ENCODE measurements at regions not wholly inside any gene's neighbourhood (a gene's known extent, or its start where the extent isn't known, plus 50 kb on each side); places are given as distances from the start of the nearest gene placed in this dataset.
"Not testable (repeated sequence)": the region's sequence is repeated elsewhere in the genome, so short reads cannot be mapped to it uniquely, and the experiment has no call there.

DNA sequence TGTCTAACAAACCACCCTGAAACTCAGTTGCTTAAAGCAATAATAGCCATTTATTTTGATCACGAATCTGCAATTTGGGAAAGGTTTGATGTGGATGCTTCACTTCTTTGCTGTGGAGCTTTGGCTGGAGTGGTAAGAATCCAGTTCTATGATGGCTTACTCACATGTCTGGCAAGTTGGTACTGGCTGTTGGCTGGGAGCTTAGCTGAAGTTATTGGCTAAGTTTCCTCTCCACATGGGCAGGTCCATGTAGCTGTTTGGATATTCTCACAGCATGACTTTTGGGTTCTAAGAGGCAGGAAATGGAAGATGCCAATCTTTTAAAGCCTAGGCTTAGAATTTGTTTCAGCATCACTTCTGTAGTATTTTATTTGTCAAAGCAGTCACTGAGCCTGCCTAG is 277.6 kb upstream of the NRP1 start:
- DNase-seq (ENCODE audit: low read depth): no peak

DNA sequence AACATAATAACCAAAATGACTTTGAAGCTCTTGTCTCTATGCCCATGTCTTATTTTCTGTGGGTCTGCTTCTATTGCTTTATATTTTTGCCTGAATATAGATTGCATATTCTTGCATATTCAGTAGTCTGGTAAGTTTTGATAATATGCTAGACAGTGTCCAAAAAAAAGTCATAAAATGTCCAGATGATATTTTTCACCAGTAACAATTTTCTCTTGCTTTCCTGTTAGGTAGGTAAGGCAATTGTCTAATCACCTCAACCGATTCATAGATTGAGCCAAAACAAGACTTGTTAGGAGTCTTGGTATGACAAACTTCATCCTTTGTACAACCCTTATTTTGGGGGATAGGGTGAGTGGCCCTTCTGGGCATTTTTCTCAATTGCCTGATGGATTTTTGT is 277.0 kb upstream of the NRP1 start:
- DNase-seq (ENCODE audit: low read depth): no peak

DNA sequence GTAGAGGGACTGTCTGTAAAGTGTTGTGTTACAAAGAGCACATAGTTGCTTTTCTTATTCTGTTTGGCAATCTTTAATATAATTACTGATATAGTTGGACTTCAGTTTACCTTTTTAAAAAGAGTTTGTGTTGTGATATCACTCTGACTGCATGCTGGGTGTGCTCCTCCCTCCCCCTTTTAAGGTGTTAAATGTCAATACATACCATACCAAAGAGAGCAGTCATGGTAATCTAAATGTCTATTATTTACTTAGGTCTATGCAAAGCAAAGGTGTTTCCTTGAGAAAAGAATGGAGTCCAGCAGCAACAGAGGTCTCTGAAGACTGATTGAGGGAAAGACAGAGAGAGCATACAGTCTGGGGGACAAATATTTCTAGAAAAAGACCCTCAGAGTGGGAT is 275.1 kb upstream of the NRP1 start:
- no peak for DNase-seq (ENCODE audit: low read depth)

DNA sequence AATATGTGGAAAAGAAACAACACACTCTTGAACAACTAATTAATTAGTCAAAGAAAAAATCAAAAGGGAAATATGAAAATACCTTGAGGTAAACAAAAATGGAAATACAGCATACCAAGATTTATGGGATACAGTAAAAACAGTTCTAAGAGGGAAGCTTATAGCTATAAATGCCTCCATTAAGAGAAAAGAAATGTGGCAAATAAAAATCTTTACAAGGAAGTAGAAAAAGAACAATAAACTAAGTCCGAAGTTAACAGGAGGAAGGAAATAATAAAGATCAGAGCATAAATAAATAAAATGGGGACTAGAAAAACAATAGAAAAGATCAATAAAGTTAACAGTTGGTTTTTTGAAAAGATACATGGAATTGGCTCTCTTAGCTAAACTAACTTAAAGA is 267.8 kb upstream of the NRP1 start:
- no peak for DNase-seq (ENCODE audit: low read depth)

DNA sequence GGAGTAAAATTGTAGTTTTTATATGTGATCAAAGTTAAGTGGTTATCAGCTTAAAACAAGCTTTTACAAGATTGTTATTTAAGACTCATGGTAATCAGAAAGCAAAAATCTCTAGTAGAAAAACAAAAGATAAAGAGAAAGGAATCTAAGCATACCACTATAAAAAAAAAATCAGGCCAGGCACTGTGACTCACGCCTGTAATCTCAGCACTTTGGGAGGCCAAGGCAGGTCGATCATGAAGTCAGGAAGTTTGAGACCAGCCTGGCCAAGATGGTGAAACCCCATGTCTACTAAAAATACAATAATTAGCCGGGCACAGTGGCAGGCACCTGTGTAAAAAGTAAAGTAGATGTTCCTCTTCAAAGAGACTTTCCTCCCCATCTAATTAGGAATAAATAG is 265.9 kb upstream of the NRP1 start:
- no peak for DNase-seq (ENCODE audit: low read depth)

DNA sequence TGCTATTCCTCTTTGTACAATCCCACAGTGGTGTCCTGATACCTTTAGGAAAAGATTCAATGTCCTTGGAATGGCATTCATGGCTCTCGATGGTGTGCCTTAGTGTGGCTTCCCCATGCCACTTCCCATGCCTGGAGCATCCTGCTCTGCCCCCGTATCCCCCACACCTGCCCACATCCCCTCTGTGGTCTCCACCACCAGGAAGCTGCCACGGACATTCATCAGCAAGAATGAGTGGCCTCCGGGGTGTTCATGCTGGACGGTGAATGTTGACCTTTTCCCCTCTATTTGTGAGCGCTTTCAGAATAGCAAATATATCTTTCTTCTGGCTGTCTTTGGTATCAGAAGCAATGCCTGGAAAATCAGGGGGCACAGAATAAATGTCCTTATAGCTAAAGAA is 262.0 kb upstream of the NRP1 start:
- DNase-seq (ENCODE audit: low read depth): no peak

DNA sequence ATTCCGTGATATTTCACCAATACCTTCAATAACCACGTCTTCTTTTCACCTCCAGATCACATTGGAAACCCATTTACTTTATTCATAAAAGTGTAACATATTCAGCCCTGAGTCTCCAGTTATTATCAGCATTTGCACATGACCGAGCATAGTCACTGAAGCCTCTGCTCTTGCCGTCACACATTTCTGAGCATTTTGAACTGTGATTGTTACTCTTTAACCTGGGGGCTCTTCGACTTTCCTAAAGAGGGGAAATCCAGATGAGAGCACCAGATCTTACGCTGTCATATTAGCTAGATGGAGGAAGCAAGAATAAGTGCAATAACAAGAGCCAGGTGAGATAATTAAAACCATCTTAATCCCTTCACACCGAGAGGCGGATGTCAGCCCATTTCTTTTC is 260.0 kb upstream of the NRP1 start:
- DNase-seq (ENCODE audit: low read depth): no peak

DNA sequence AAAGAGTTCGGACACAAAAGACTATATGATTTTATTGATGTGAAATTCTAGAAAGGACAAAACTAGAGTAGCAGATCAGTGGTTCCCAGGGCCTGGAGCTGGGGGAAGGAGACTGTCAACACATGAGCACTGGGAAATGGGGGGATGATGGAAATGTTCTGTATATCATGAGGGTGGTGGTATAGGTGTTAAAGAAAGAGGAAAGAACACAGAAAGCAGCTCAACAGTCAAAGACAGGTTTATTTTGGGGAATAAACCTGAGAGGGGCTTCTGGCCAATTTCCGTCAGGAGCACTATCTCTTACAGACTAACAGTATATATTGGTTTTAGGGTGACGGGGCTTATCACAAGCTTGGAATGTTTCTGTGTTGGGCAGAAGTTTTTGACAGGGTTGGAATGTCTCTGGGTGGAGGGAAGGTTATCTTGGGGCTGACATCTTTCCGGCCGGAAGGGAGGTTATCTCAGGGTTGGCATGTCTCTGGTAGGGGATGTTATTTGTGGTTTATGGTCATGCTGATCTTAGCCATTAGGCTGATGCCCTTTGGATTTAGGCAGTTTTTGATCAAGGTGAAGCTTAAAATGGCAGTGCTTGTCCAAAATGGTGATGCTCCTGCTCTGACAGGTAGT is 254.6 kb upstream of the NRP1 start:
- DNase-seq (ENCODE audit: low read depth): no peak

DNA sequence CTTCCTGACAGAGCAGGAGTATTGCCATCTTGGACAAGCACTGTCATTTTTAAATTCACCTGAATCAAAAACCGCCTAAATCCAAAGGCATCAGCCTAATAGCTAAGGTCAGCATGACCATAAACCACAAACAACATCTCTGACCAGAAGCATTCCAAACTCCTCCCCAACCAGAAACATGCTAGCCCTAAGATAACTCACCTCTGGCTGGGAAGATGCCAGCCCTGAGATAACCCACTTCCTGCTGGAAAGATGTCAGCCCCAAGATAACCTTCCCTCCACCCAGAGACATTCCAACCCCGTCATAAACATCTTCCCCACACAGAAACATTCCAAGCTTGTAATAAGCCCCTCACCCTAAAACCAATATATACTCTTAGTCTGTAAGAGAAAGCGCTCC is 250.1 kb upstream of the NRP1 start:
- not testable (repeated sequence) for DNase-seq (ENCODE audit: low read depth)

DNA sequence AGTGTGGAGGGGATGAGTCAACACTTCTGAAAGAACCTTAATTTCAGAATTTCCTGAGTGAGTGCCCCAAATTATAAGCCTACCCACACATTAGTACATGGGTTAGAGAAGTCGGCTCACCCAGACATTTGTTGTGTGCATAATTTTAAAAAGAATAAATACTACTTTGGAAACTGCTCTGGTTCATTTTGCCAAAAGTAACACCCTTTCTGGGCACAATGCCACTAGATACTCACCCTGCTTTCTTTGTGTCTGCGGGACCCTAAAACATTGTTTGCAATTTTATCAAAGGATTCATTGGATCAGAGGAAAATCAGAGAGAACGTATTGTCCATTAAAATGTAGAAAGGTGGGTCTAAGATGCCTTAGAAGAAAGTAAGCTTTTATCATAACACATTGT is 245.5 kb upstream of the NRP1 start:
- DNase-seq (ENCODE audit: low read depth): no peak

DNA sequence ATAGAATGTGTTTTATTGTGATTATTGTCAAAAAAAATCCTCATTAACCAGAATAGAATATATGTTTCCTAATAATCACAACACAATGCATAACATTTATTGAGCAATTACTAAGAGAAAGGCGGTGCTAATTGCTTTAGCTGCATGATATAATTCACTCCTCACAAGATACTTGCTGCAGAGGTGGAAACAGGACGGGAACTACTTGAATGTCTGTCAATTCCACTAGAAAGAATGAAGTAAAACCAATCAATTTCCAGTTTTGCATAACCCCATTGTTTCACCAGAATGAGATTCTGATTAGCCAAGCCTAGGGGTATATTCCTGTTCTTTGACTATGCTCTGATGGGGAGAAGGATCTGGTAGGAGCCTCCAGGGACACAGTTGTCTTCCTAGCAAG is 239.1 kb upstream of the NRP1 start:
- no peak for DNase-seq (ENCODE audit: low read depth)

DNA sequence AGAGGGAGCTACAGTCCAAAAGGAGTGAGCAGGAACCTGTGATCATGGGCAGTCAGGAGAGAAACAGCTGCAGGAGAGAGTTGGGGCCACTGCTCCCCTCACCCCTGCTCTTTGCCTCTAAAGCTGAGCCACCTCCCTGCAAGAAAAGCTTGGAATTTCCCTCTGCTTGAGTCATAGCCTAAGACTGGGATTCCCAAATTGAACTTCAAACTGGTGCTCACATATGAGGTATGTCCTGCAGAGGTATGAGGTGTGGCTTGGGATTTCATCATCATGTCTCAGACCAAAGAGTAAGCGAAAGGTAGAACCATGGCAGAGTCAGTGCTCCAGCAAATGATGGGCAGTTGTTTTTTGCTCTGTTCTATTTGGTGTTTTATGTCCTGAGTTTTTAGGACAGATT is 237.1 kb upstream of the NRP1 start:
- DNase-seq (ENCODE audit: low read depth): no peak

DNA sequence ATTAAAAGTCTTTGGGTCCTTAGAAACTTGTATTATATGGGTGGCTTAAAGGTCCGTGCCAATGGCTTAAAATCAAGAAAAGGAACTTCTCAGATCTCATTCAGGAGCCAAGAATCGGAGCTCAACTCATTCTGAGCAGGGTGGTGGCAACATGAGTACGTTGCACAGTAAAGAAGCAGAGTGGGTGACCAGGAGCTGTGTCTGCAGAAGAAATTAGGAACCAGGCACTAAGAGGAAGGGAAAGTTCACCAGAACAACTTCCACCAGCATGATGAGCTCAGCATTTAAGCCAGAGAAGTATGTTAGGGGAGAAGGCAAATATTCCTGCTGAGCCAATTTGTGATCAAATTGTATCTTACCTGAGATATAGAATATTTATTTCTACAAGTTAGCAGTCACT is 236.0 kb upstream of the NRP1 start:
- DNase-seq (ENCODE audit: low read depth): no peak

DNA sequence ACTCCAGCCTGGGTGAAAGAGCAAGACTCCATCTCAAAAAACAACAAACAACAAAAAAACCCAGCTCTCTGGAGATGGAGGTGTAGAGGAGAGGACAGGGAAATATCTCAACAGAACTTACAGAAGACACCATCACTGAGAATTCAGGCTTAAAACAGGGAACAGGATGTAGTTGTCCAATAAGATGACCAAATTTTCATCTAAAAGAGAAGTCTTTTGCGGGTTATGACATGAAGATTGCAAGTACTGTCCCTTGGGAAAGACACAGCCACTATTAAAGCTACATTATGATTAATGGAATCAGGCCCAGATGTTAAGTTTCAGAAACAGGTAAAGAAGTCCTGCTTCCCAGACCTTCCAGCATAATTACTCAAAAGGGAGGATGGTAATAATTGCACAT is 235.2 kb upstream of the NRP1 start:
- DNase-seq (ENCODE audit: low read depth): no peak

DNA sequence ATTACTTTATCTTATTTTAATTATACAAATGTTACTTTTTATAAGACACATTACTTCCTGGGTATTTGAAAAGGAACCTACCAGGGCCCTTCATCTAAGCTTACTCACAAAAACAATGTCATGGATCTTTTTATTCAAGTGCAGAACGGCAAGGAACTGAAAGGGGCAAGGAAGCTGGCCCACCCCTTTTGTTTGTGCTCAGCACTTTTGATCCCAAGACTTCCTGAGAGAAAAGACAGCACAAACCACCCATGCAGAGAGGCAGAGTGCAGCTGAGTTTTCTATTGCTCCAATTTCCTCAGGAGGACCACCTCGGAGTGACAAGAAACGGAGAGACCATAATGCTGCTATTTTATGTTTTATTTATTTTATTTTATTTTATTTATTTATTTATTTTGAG is 232.0 kb upstream of the NRP1 start:
- no peak for DNase-seq (ENCODE audit: low read depth)

DNA sequence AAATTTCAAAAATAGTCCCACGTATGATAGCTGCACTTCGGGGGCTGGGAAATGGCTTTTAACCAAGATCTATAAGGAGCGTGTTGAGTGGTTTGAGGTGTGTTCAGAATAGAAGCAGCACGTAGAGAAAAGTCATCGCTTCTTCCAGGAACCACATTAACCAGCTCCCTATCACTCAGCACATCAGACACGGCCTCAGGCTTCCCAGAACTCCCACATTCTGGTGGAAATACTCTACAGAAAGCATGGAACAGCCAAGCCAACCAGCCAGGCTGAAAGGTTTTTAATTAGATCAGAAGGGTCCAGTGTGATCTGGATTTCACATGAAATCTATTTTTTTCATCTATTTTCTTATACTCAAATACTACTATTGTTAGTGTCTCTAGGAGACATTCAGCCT is 231.5 kb upstream of the NRP1 start:
- no peak for DNase-seq (ENCODE audit: low read depth)

DNA sequence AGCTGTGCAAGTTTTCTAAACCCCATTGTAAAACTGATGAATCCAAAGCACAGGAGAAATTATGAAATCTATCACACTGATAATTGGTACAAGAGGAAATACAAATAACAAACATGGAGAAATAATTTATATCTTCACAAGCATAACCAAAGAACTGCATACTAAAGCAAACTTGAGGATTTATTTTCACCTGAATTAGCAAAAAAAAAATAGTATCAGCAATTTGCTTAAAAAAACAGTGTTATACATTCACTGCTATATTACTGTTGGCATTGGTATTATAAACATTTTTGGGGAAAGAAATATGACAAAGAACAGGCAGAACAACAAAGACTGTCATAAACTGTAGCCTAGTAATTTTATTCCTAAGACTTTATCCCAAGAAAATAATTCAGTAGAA is 230.8 kb upstream of the NRP1 start:
- no peak for DNase-seq (ENCODE audit: low read depth)

DNA sequence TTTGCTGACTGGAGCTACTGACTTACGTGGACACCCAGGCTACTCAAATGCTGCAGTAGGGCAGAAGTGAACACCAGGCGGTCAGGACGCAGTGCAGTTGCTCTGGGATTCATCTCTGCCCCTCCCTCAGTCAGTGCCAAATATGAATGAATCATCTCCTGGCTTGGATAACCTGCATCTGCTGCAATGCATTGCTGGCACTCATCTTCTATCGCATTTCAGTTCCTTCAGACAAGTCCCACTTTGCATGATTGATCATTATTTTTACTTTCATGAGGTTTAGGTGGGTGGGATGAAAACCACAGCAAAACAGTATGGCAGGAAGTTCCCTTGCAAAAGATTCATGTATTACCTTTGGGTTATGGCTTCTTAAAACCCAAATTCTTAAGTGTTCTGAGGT is 224.6 kb upstream of the NRP1 start:
- DNase-seq (ENCODE audit: low read depth): no peak

DNA sequence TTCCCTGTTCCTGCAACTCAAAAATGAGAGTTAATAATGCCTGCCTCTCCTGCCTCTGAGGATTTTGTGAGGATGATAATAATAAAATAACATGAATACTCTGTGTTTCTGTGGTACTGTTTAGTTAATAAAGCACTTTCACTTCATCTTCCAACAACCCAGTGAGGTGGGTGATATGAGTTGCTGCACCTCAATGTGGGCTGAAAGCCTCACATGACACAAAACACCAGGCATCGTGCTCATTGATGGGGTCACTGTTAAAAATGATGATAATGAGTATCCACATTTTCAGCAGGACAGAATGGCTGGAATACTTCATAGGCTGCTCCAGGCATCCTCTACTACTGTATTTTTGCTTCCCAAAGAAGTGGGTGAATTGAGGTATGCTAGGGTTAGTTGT is 222.8 kb upstream of the NRP1 start:
- DNase-seq (ENCODE audit: low read depth): no peak

DNA sequence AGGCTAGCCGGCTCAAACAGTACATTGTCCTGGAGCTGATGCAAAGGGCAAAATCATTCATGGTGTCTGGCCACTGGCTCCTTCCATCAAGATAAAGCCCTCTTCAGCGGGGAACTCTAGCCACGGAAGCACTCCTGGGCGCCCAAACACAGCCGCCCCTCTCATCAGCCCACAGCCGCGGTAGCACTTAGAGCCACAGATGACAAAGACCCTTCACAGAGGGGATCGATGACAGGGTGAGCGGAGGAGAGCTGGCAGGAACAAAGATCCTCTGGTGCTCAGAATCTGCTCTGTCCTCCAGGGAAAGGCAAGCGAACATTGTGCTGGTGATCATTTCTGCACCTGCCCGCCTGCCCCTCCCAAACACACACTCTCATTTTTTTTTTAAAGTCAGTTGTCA is 222.2 kb upstream of the NRP1 start:
- no peak for DNase-seq (ENCODE audit: low read depth)

DNA sequence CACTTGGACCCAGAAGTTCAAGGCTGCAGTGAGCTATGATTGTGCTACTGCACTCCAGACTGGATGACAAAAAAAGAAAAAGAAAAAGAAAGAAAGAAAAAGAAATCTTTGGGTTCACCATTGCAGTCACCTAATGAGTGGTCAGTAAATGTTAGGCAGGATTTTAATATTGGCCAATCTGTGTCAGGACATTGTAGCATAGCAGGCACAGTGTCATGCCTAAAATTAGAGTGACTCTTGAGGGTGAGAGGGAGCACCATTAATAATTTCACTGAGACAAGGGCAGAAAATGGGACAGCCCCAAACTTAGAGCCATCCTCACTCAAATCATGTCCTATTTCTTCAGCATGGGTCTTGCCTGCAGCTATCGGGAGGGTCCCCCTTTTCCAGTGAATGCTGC is 221.6 kb upstream of the NRP1 start:
- no peak for DNase-seq (ENCODE audit: low read depth)

DNA sequence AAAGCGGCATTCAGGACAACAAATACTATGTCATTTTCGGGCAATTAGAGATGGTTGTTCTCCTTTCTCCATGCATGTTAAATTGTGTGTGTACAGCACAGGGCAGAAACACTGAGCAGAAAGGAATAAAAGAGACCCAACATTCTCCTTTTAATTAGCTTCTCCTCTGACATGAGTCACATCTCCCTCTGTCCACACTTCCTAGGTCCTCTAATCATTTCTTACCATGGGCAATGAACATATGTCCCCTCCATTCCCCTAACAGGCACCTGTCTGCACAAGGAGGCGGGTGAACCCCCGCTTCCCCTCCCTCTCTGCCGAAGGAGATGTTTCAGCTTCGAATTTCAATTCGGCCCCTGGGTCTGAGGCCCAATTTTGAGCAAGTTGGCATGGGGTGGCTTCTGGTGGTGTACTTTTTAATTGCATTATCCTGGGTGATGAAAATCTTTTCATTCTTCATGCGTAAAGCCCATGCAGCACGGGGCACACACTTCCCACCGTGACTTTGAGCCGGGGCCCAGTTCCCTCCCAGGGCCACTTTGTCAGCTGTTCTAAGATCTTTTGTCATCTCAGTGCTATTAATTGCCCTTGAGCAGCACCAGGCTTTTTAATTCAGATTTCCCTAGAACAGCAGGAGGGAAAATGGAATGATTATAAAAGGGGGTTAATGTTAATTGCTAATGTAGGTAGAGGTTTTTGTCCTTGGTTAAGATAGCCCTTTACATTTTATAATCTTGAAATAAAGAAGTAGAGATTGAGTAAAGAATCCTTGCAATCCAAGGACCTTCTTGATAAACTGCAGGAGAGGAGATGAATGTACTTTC is 219.5 kb upstream of the NRP1 start:
- DNase-seq (ENCODE audit: low read depth): no peak

DNA sequence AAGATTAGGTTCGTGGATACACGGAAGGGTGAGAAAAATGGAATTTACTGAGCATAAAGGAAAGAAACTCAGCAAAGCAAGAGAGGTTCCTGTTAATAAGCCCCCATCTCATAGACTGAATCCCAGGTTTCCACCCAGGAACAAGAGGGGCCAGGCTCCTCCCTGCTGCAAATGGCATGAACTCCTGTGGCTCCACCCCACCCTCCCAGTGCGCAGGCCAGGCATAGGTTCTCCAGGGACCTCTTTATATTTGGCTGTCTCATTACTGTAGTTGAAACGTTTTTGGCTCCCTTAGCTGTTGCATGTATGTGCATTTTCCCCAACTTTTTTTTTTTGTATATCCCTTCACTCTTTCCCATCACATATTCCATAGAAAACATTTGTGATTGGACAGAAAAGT is 217.8 kb upstream of the NRP1 start:
- no peak for DNase-seq (ENCODE audit: low read depth)

DNA sequence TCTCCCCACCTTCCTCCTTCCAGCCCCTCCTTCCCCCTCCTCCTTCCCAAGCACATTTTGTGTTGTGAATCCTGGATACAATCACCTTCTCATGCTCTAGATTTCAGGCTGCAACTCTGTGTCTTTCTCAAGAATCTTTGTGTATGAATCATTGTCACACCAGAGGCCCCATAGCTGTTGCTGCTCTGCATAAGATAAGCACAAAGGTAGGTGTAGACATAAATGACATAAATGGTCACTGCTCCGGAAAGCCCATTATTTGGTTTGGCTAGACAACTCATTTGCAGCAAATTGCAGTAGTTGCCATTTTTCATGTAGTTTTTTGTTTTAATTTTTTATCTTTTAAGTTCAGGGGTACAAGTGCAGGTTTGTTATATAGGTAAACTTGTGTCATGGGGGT is 216.3 kb upstream of the NRP1 start:
- DNase-seq (ENCODE audit: low read depth): no peak

All from forelimb muscle (tissue), 1 donor.